Testis (tissue), 2 donors: ENCODE measurements at regions not wholly inside any gene's neighbourhood (a gene's known extent, or its start where the extent isn't known, plus 50 kb on each side); places are given as distances from the start of the nearest gene placed in this dataset.

ENCODE experiments used
- DNase-seq: peaks from one replicate; pipeline ENCODE4 v3.0.0-alpha.2; 2019
- H3K27ac ChIP-seq, 2 donors: fragments of 200-600 bp; sonication (generic); one replicate each; pipeline ENCODE4 v1.5.1; 2019
- H3K27me3 ChIP-seq: fragments of 200-600 bp; sonication (generic); one replicate; pipeline ENCODE4 v1.5.1; 2019
- H3K36me3 ChIP-seq: fragments of 200-600 bp; sonication (generic); one replicate; pipeline ENCODE4 v1.5.1; 2017; ENCODE audit warnings: low read depth; ENCODE audit errors: missing control alignments
- H3K4me1 ChIP-seq: fragments of 200-600 bp; sonication (generic); one replicate; pipeline ENCODE4 v1.5.1; 2019
- H3K4me3 ChIP-seq, 2 donors: fragments of 200-600 bp; sonication (generic); one replicate each; pipeline ENCODE4 v1.5.1; 2017 to 2019
- H3K9me3 ChIP-seq: fragments of 200-600 bp; sonication (generic); one replicate; pipeline ENCODE4 v1.5.1; 2017
- CTCF ChIP-seq, 3 experiments: fragments of 450-650 bp in 2 of 3; fragments of 200-600 bp in 1 of 3; sonication (generic) in 1 of 3; IDR thresholded peaks; one replicate each; pipeline ENCODE4 v1.5.1; 2016 to 2019; ENCODE audit warnings: antibody characterized with exemption in 3 of 3, mild to moderate bottlenecking in 2 of 3, moderate library complexity in 1 of 3
- POLR2A ChIP-seq: fragments of 450-650 bp; IDR thresholded peaks from one replicate; pipeline ENCODE4 v1.6.1; 2017; ENCODE audit warnings: antibody characterized with exemption, mild to moderate bottlenecking, moderate library complexity
- WGBS, 2 donors: methylation state at CpG; one replicate each; pipeline ENCODE4 v1.1.5; 2018; 5-methylcytosine and 5-hydroxymethylcytosine counted together
- intact Hi-C: fragments of 100-400 bp; cut with DNase I; formaldehyde crosslinking; loops from one replicate; pipeline ENCODE4 v1.15.1; 2023; ENCODE audit warnings: low total_unique reads

GRCh38 chr20:60690771-60691170 lies 561.3 kb upstream of the CDH4 start:
- H3K27me3 ChIP-seq, result no peaks in the 10 kb centered on the region
- no peak overlapping the region for H3K27ac ChIP-seq
- no peak overlapping the region for H3K4me3 ChIP-seq
- H3K9me3 ChIP-seq, result no peaks in the 10 kb centered on the region
- H3K4me1 ChIP-seq, result no peaks in the 10 kb centered on the region
- WGBS, 2 donors, result 70 to 73% methylated on average over 3 of the region's 3 CpGs
- intact Hi-C loops, result no loop called here
- TF ChIP-seq POLR2A (no peak), CTCF (IDR thresholded peaks at IDR 0.05) (no peak)
- no peak for DNase-seq
- H3K36me3 ChIP-seq, result no peaks in the 10 kb centered on the region

DNA sequence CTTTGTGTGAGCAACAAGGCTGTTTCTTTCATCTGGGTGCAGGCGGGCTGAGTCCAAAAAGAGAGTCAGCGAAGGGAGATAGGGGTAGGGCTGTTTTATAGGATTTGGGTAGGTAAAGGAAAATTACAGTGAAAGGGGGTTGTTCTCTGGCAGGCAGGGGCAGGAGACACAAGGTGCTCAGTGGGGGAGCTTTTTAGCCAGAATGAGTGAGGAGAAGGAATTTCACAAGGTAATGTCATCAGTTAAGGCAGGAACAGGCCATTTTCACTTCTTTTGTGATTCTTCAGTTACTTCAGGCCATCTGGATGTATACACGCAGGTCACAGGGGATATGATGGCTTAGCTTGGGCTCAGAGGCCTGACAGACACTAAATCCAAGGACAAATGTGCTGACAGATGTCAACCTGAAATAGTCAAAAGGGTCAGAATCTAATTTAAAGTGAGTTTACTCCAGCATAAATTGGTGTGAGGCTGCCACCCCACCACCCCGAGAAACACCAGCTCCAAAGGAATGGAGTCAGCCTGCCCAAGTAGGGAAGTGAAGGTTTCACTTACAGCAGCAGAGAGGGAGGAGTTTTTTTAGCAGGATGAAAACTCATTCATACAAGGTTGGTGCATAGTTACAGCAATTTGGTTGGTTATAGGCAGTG lies 560.0 kb upstream of the CDH4 start:
- WGBS, 2 donors, result 76 to 80% methylated on average over 4 of the region's 4 CpGs

GRCh38 chr20:60693496-60694133 lies 558.4 kb upstream of the CDH4 start:
- no peak for DNase-seq
- no peaks in the 10 kb centered on the region for H3K9me3 ChIP-seq
- 70 to 76% methylated on average over 11 of the region's 11 CpGs for WGBS, 2 donors
- intact Hi-C loops, result no loop called here
- H3K27me3 ChIP-seq, result no peaks in the 10 kb centered on the region
- no peak overlapping the region for H3K27ac ChIP-seq
- H3K4me1 ChIP-seq, result no peaks in the 10 kb centered on the region
- H3K36me3 ChIP-seq, result no peaks in the 10 kb centered on the region
- no peak overlapping the region for H3K4me3 ChIP-seq
- no peak for TF ChIP-seq CTCF (IDR thresholded peaks at IDR 0.05)
- TF ChIP-seq POLR2A, result no peak

More for the DNA sequence above, 560.0 kb upstream of the CDH4 start:
- Histone ChIP-seq H3K27ac (no peak overlapping the region), H3K27me3 (no peaks in the 10 kb centered on the region), H3K9me3 (no peaks in the 10 kb centered on the region), H3K36me3 (no peaks in the 10 kb centered on the region), H3K4me3 (no peak overlapping the region), H3K4me1 (no peaks in the 10 kb centered on the region)
- intact Hi-C loops, result no loop called here
- DNase-seq, result no peak
- TF ChIP-seq POLR2A (no peak), CTCF (IDR thresholded peaks at IDR 0.05) (no peak)

DNA sequence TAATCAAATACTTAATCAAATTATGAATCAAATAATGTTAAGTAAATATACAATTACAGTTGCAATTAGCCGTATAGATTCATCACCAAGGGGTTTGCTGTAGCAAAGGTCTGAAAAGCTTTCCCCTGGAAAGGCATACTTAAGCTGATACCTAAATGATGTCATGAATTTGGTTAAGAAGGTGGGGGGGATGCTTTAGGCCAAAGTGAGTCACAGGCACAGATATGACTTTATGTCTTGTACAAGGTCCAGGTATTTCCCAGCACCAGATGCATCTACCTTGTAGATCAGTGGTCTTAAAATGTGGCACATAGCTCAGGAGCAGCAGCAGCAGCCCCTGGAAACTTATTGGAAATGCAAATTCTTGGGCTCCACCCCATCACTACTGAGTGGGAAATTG lies 557.3 kb upstream of the CDH4 start:
- Histone ChIP-seq H3K4me3 (no peak overlapping the region), H3K36me3 (no peaks in the 10 kb centered on the region), H3K27ac (no peak overlapping the region), H3K27me3 (no peaks in the 10 kb centered on the region), H3K9me3 (no peaks in the 10 kb centered on the region), H3K4me1 (no peaks in the 10 kb centered on the region)
- no peak for TF ChIP-seq POLR2A
- no peak for TF ChIP-seq CTCF (IDR thresholded peaks at IDR 0.05)
- no peak for DNase-seq
- intact Hi-C loops, result no loop called here
- WGBS, 2 donors, result 89 to 100% methylated on average over 1 of the region's 1 CpG
